Endodermal cell (in vitro differentiated cells): ENCODE measurements at regions not wholly inside any gene's neighbourhood (a gene's known extent, or its start where the extent isn't known, plus 50 kb on each side); places are given as distances from the start of the nearest gene placed in this dataset.

ENCODE experiments used
- DNase-seq: peaks from one replicate; pipeline ENCODE4 v3.0.0-alpha.2; 2017
- H3K27ac ChIP-seq: 2 replicates; pipeline ENCODE4 v1.5.1; 2013; ENCODE audit warnings: mild to moderate bottlenecking, low read depth, low read length, moderate library complexity
- H3K27me3 ChIP-seq: 2 replicates; pipeline ENCODE4 v1.6.1; 2013; ENCODE audit warnings: mild to moderate bottlenecking, low read length, moderate library complexity; ENCODE audit not compliant: insufficient read depth, control insufficient read depth, poor library complexity, severe bottlenecking
- H3K36me3 ChIP-seq: 2 replicates; pipeline ENCODE4 v1.7.0; 2013; ENCODE audit warnings: mild to moderate bottlenecking, low read length, moderate library complexity; ENCODE audit not compliant: control insufficient read depth, insufficient read depth
- H3K4me1 ChIP-seq: one replicate; pipeline ENCODE4 v1.7.0; 2013; ENCODE audit warnings: low read length; ENCODE audit not compliant: control insufficient read depth, insufficient read depth
- H3K4me3 ChIP-seq: 2 replicates; pipeline ENCODE4 v1.5.1; 2013; ENCODE audit warnings: mild to moderate bottlenecking, low read length, moderate library complexity
- H3K9ac ChIP-seq: 2 replicates; pipeline ENCODE4 v1.6.1; 2013; ENCODE audit warnings: mild to moderate bottlenecking, low read length, moderate library complexity; ENCODE audit not compliant: poor library complexity, severe bottlenecking; ENCODE audit errors: extremely low read depth
- H3K9me3 ChIP-seq: 2 replicates; pipeline ENCODE4 v1.6.1; 2013; ENCODE audit warnings: mild to moderate bottlenecking, low read length, moderate library complexity; ENCODE audit not compliant: control insufficient read depth
- H3K27ac Mint-ChIP-seq: 2 replicates; pipeline ENCODE4 v1.8.0; 2020; ENCODE audit warnings: mixed read lengths
- H3K27me3 Mint-ChIP-seq: 2 replicates; pipeline ENCODE4 v1.8.0; 2021; ENCODE audit warnings: mild to moderate bottlenecking, mixed read lengths; ENCODE audit not compliant: insufficient read depth
- H3K36me3 Mint-ChIP-seq: 2 replicates; pipeline ENCODE4 v1.8.0; 2020; ENCODE audit warnings: low read depth, mixed read lengths
- H3K4me1 Mint-ChIP-seq: 2 replicates; pipeline ENCODE4 v1.8.0; 2020; ENCODE audit warnings: mixed read lengths
- H3K4me3 Mint-ChIP-seq: 2 replicates; pipeline ENCODE4 v1.8.0; 2020; ENCODE audit warnings: mild to moderate bottlenecking, moderate library complexity, mixed read lengths
- H3K9me3 Mint-ChIP-seq: 2 replicates; pipeline ENCODE4 v1.8.0; 2020; ENCODE audit warnings: mild to moderate bottlenecking, mixed read lengths
- CTCF ChIP-seq: fragments of 200-600 bp; sonication (generic); conservative IDR thresholded peaks from 2 replicates; pipeline ENCODE4 v1.5.0; 2021; ENCODE audit warnings: antibody characterized with exemption, mild to moderate bottlenecking
- WGBS, 2 experiments: methylation state at CpG; one replicate each; pipeline versions ENCODE4 v1.1.5 to v1.1.7; 2013; ENCODE audit warnings: missing lambda C conversion rate in 2 of 2, mixed read lengths in 1 of 2; ENCODE audit not compliant: insufficient coverage in 1 of 2, insufficient read length in 1 of 2; 5-methylcytosine and 5-hydroxymethylcytosine counted together

GRCh38 chr10:80737209-80737608 is 199.5 kb downstream of the SH2D4B start:
- H3K27ac ChIP-seq, result no peak overlapping the region
- no peaks in the 10 kb centered on the region for H3K36me3 ChIP-seq
- no peak overlapping the region for H3K4me3 Mint-ChIP-seq
- peak overlapping the region; percentile 75 for H3K27ac Mint-ChIP-seq
- H3K36me3 Mint-ChIP-seq, result no peaks in the 10 kb centered on the region
- peaks cover 61% of the 10 kb centered on the region for H3K4me1 Mint-ChIP-seq
- H3K4me3 ChIP-seq, result peak overlapping the region; percentile 60
- DNase-seq, result no peak
- H3K4me1 ChIP-seq, result peaks cover 22% of the 10 kb centered on the region
- no peaks in the 10 kb centered on the region for H3K27me3 ChIP-seq
- peak overlapping the region; percentile 24 for H3K9ac ChIP-seq
- WGBS, 2 experiments, result 71 to 90% methylated on average over 2 of the region's 2 CpGs
- no peaks in the 10 kb centered on the region for H3K9me3 ChIP-seq
- no peaks in the 10 kb centered on the region for H3K27me3 Mint-ChIP-seq
- TF ChIP-seq CTCF, result no peak
- H3K9me3 Mint-ChIP-seq, result no peaks in the 10 kb centered on the region

GRCh38 chr10:80739328-80739727 is 201.6 kb downstream of the SH2D4B start:
- H3K4me1 Mint-ChIP-seq, result peaks cover 64% of the 10 kb centered on the region
- peak overlapping the region; percentile 95 for H3K9ac ChIP-seq
- H3K9me3 ChIP-seq, result no peaks in the 10 kb centered on the region
- H3K27me3 Mint-ChIP-seq, result no peaks in the 10 kb centered on the region
- peak overlapping the region; percentile 93 for H3K27ac Mint-ChIP-seq
- TF ChIP-seq CTCF, result no peak
- H3K27ac ChIP-seq, result peak overlapping the region; percentile 50
- H3K36me3 ChIP-seq, result no peaks in the 10 kb centered on the region
- H3K27me3 ChIP-seq, result no peaks in the 10 kb centered on the region
- DNase-seq, result no peak
- no peaks in the 10 kb centered on the region for H3K36me3 Mint-ChIP-seq
- H3K4me3 Mint-ChIP-seq, result peak overlapping the region; percentile 76
- no peaks in the 10 kb centered on the region for H3K9me3 Mint-ChIP-seq
- H3K4me1 ChIP-seq, result peaks cover 22% of the 10 kb centered on the region
- H3K4me3 ChIP-seq, result peak overlapping the region; percentile 90
- 74 to 75% methylated on average over 3 to 6 of the region's 6 CpGs for WGBS, 2 experiments

GRCh38 chr10:80739963-80740715 is 202.4 kb downstream of the SH2D4B start:
- Histone ChIP-seq H3K36me3 (no peaks in the 10 kb centered on the region), H3K9me3 (no peaks in the 10 kb centered on the region), H3K4me3 (peak overlapping the region; percentile 90), H3K27ac (no peak overlapping the region), H3K9ac (peak overlapping the region; percentile 95), H3K4me1 (peaks cover 22% of the 10 kb centered on the region), H3K27me3 (no peaks in the 10 kb centered on the region)
- Mint-ChIP-seq H3K36me3 (no peaks in the 10 kb centered on the region), H3K27ac (peak overlapping the region; percentile 77), H3K4me3 (peak overlapping the region; percentile 76), H3K9me3 (no peaks in the 10 kb centered on the region), H3K4me1 (peaks cover 56% of the 10 kb centered on the region), H3K27me3 (no peaks in the 10 kb centered on the region)
- 70 to 78% methylated on average over 15 to 18 of the region's 18 CpGs for WGBS, 2 experiments
- peak; percentile 53 for TF ChIP-seq CTCF
- DNase-seq, result peak; percentile 89
